Adrenal gland (tissue), 9 donors: ENCODE measurements at regions not wholly inside any gene's neighbourhood (a gene's known extent, or its start where the extent isn't known, plus 50 kb on each side); places are given as distances from the start of the nearest gene placed in this dataset.

Experiments used
- DNase-seq, 7 donors: peaks; one replicate each; pipeline ENCODE4 v3.0.0-alpha.2; 2019 to 2020
- H3K27ac ChIP-seq, 5 donors: fragments of 200-600 bp; sonication (generic) in 4 of 5; 1 replicate in 3 of 5; 2 replicates in 2 of 5; pipeline versions ENCODE4 v1.5.1 to v1.8.0; 2016 to 2020; ENCODE audit warnings: mild to moderate bottlenecking in 1 of 5
- H3K27me3 ChIP-seq: fragments of 200-600 bp; 2 replicates; pipeline ENCODE4 v1.8.0; 2021
- H3K36me3 ChIP-seq, 2 donors: fragments of 200-600 bp; replicated peaks in 1 of 2; 1 replicate in 1 of 2; 2 replicates in 1 of 2; pipeline versions ENCODE4 v1.5.1 to v1.8.0; 2018 to 2022
- H3K4me1 ChIP-seq, 2 donors: fragments of 200-600 bp; replicated peaks in 1 of 2; 1 replicate in 1 of 2; 2 replicates in 1 of 2; pipeline versions ENCODE4 v1.5.1 to v1.8.0; 2018 to 2021
- H3K4me3 ChIP-seq, 4 donors: fragments of 200-600 bp; sonication (generic) in 3 of 4; one replicate each; pipeline ENCODE4 v1.5.1; 2016 to 2018
- H3K9me3 ChIP-seq, 3 donors: fragments of 200-600 bp; sonication (generic) in 1 of 3; replicated peaks in 1 of 3; 1 replicate in 2 of 3; 2 replicates in 1 of 3; pipeline versions ENCODE4 v1.5.1 to v1.8.0; 2016 to 2021
- CTCF ChIP-seq, 6 experiments: fragments of 450-650 bp in 4 of 6; fragments of 200-600 bp in 2 of 6; sonication (generic) in 1 of 6; IDR thresholded peaks; 1 replicate in 5 of 6; 2 replicates in 1 of 6; pipeline versions ENCODE4 v1.5.1 to v1.8.0; 2016 to 2021; ENCODE audit warnings: antibody characterized with exemption in 6 of 6, mild to moderate bottlenecking in 2 of 6, moderate library complexity in 1 of 6
- POLR2A ChIP-seq, 2 donors: fragments of 450-650 bp; IDR thresholded peaks; one replicate each; pipeline ENCODE4 v1.6.1; 2017; ENCODE audit warnings: antibody characterized with exemption in 2 of 2, mild to moderate bottlenecking in 2 of 2, moderate library complexity in 1 of 2
- WGBS, 4 donors: extraction: QIAGEN DNeasy Blood & Tissue Kit in 2 of 4; methylation state at CpG; one replicate each; pipeline versions ENCODE4 v1.1.5 to v1.1.7; 2013 to 2017; 5-methylcytosine and 5-hydroxymethylcytosine counted together
- intact Hi-C, 2 donors: fragments of 100-400 bp; cut with DNase I; formaldehyde crosslinking; loops; one replicate each; pipeline versions ENCODE4 v1.14.1 to v1.15.0; 2022 to 2023
- donor health status: healthy with polysubstance abuse.
- donor health status: Bipolar disorder and iron deficiency.
- donor health status: DM: yes; HTN: yes; CAD: no.
- donor health status: DM: no; HTN: no; CAD: no.
- donor health status: DM: no; HTN: no; CAD: no.

GRCh38 chr18:43620936-43621335 lies 343.6 kb upstream of the SYT4 start:
- intact Hi-C loops = loop anchor here in 1 of 2 donors (10.0 kb wide), 1 partner anchor 1594 kb away; no protein-coding TSS in a partner anchor
- WGBS, 4 donors = 1 to 10% (median 4%) methylated on average over 2 of the region's 2 CpGs
- TF ChIP-seq POLR2A (IDR thresholded peaks at IDR 0.05) (no peak), CTCF (IDR thresholded peaks at IDR 0.05) (peak; percentile 42 to 74 (median 60))

GRCh38 chr18:43622024-43622423 lies 344.7 kb upstream of the SYT4 start:
- WGBS, 4 donors = 51 to 80% (median 64%) methylated on average over 3 of the region's 3 CpGs
- H3K4me3 ChIP-seq = no peak overlapping the region
- no peaks in the 10 kb centered on the region for H3K4me1 ChIP-seq
- no peaks in the 10 kb centered on the region for H3K36me3 ChIP-seq
- intact Hi-C loops = loop anchor here in 1 of 2 donors (10.0 kb wide), 1 partner anchor 1593 kb away; no protein-coding TSS in a partner anchor
- TF ChIP-seq POLR2A (IDR thresholded peaks at IDR 0.05) (no peak), CTCF (IDR thresholded peaks at IDR 0.05) (no peak)
- H3K27ac ChIP-seq = no peak overlapping the region
- no peaks in the 10 kb centered on the region for H3K9me3 ChIP-seq
- DNase-seq = no peak
- no peaks in the 10 kb centered on the region for H3K27me3 ChIP-seq

More at GRCh38 chr18:43620936-43621335, 343.6 kb upstream of the SYT4 start:
- Histone ChIP-seq H3K27me3 (no peaks in the 10 kb centered on the region), H3K4me1 (no peaks in the 10 kb centered on the region), H3K27ac (no peak overlapping the region), H3K4me3 (no peak overlapping the region), H3K36me3 (no peaks in the 10 kb centered on the region), H3K9me3 (no peaks in the 10 kb centered on the region)
- no peak for DNase-seq

GRCh38 chr18:43625582-43625981 lies 348.3 kb upstream of the SYT4 start:
- TF ChIP-seq CTCF (IDR thresholded peaks at IDR 0.05) (no peak), POLR2A (IDR thresholded peaks at IDR 0.05) (no peak)
- no peaks in the 10 kb centered on the region for H3K27me3 ChIP-seq
- WGBS, 4 donors = 24 to 52% (median 44%) methylated on average over 1 of the region's 1 CpG
- intact Hi-C loops = loop anchor here in 1 of 2 donors (10.0 kb wide), 1 partner anchor 1589 kb away; no protein-coding TSS in a partner anchor
- no peaks in the 10 kb centered on the region for H3K36me3 ChIP-seq
- H3K9me3 ChIP-seq = no peaks in the 10 kb centered on the region
- no peaks in the 10 kb centered on the region for H3K4me1 ChIP-seq
- H3K27ac ChIP-seq = no peak overlapping the region
- no peak overlapping the region for H3K4me3 ChIP-seq
- DNase-seq = no peak

GRCh38 chr18:43627848-43628530 lies 350.7 kb upstream of the SYT4 start:
- intact Hi-C loops = loop anchor here in 1 of 2 donors (10.0 kb wide), 1 partner anchor 1587 kb away; no protein-coding TSS in a partner anchor
- H3K4me3 ChIP-seq = no peak overlapping the region
- no peak for TF ChIP-seq POLR2A (IDR thresholded peaks at IDR 0.05)
- TF ChIP-seq CTCF (IDR thresholded peaks at IDR 0.05) = no peak
- H3K27ac ChIP-seq = no peak overlapping the region
- H3K27me3 ChIP-seq = no peaks in the 10 kb centered on the region
- no peak for DNase-seq
- no peaks in the 10 kb centered on the region for H3K9me3 ChIP-seq
- H3K4me1 ChIP-seq = no peaks in the 10 kb centered on the region
- no peaks in the 10 kb centered on the region for H3K36me3 ChIP-seq
- WGBS, 4 donors = 69 to 95% (median 80%) methylated on average over 3 of the region's 3 CpGs
